Endothelial cell of umbilical vein (primary cell): ENCODE measurements at regions not wholly inside any gene's neighbourhood (a gene's known extent, or its start where the extent isn't known, plus 50 kb on each side); places are given as distances from the start of the nearest gene placed in this dataset.

Source experiments
- EZH2 ChIP-seq: IDR thresholded peaks from 2 replicates; pipeline ENCODE4 v1.6.1; 2012; ENCODE audit warnings: borderline replicate concordance, low read depth, mild to moderate bottlenecking, moderate library complexity, low read length, inconsistent platforms; ENCODE audit not compliant: severe bottlenecking
- FOS ChIP-seq: IDR thresholded peaks from 2 replicates; pipeline ENCODE4 v1.6.1; 2011; ENCODE audit warnings: mild to moderate bottlenecking, low read length, moderate library complexity, borderline replicate concordance; ENCODE audit not compliant: insufficient read depth
- GATA2 ChIP-seq: IDR thresholded peaks from 2 replicates; pipeline ENCODE4 v1.7.0; 2011; ENCODE audit warnings: low read depth, mild to moderate bottlenecking, moderate library complexity, mixed read lengths, low read length; ENCODE audit not compliant: insufficient read length, insufficient read depth
- JUN ChIP-seq: IDR thresholded peaks from 2 replicates; pipeline ENCODE4 v1.6.1; 2011; ENCODE audit warnings: borderline replicate concordance, low read depth; ENCODE audit not compliant: insufficient read length, insufficient read depth
- MYC ChIP-seq: IDR thresholded peaks from one replicate; pipeline ENCODE4 v1.6.1; 2011; ENCODE audit warnings: mild to moderate bottlenecking, low read depth, low read length
- POLR2A ChIP-seq: IDR thresholded peaks from 2 replicates; pipeline ENCODE4 v1.6.1; 2012; ENCODE audit warnings: low read depth, mild to moderate bottlenecking, control low read depth, low read length
- POLR2AphosphoS5 ChIP-seq: IDR thresholded peaks from 2 replicates; pipeline ENCODE4 v1.6.1; 2012; ENCODE audit warnings: low read depth, mild to moderate bottlenecking, control low read depth, low read length, moderate library complexity; ENCODE audit not compliant: insufficient read depth
- TF ChIP-seq, protein P1 (sequence below), 2 donors: IDR thresholded peaks; 1 replicate in 1 of 2; 2 replicates in 1 of 2; pipeline ENCODE4 v1.5.1; 2011; ENCODE audit warnings: low read length in 2 of 2, mild to moderate bottlenecking in 2 of 2, moderate library complexity in 2 of 2, control low read depth in 1 of 2, inconsistent platforms in 1 of 2, low read depth in 1 of 2; ENCODE audit not compliant: insufficient read depth in 1 of 2; ENCODE audit errors: extremely low read depth in 1 of 2
- TF ChIP-seq, protein P2 (sequence below): IDR thresholded peaks from 2 replicates; pipeline ENCODE4 v1.6.1; 2011; ENCODE audit not compliant: insufficient read depth, insufficient read length

DNA sequence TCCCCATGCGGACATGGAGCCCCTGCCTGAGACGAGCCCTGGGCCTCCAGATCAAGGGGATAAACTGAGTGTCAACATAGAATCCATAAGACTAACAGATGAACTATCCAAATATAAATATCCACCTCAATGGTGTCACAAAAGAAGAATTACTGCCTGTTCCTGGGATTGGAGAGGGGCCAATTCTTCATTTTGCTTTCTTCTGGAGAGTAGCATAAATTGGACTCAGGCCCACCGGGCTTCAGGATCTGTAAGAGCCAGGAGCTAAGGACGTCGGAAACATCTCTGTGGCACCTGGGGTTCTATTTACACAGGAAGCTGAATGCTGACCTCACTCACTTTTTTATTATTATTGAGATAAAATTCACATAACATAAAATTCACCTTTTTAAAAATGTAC lies 408.2 kb upstream of the CCDC196 start:
- TF ChIP-seq, protein P1, sequence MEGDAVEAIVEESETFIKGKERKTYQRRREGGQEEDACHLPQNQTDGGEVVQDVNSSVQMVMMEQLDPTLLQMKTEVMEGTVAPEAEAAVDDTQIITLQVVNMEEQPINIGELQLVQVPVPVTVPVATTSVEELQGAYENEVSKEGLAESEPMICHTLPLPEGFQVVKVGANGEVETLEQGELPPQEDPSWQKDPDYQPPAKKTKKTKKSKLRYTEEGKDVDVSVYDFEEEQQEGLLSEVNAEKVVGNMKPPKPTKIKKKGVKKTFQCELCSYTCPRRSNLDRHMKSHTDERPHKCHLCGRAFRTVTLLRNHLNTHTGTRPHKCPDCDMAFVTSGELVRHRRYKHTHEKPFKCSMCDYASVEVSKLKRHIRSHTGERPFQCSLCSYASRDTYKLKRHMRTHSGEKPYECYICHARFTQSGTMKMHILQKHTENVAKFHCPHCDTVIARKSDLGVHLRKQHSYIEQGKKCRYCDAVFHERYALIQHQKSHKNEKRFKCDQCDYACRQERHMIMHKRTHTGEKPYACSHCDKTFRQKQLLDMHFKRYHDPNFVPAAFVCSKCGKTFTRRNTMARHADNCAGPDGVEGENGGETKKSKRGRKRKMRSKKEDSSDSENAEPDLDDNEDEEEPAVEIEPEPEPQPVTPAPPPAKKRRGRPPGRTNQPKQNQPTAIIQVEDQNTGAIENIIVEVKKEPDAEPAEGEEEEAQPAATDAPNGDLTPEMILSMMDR (IDR thresholded peaks at IDR 0.05; ENCODE audit: extremely low read depth in 1 of 2, insufficient read depth in 1 of 2, low read depth in 1 of 2, low read length in 2 of 2) = no peak
- TF ChIP-seq EZH2 (no peak), JUN (no peak), POLR2AphosphoS5 (no peak), POLR2A (no peak), MYC (no peak), FOS (no peak), GATA2 (no peak)
- TF ChIP-seq, protein P2, sequence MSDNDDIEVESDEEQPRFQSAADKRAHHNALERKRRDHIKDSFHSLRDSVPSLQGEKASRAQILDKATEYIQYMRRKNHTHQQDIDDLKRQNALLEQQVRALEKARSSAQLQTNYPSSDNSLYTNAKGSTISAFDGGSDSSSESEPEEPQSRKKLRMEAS = no peak
